DND-41 (cell line): ENCODE measurements at regions not wholly inside any gene's neighbourhood (a gene's known extent, or its start where the extent isn't known, plus 50 kb on each side); places are given as distances from the start of the nearest gene placed in this dataset.

ENCODE experiments used
- CTCF ChIP-seq: IDR thresholded peaks from 2 replicates; pipeline ENCODE4 v1.5.1; 2012; ENCODE audit warnings: borderline replicate concordance, low read length, moderate library complexity, mild to moderate bottlenecking; ENCODE audit not compliant: poor library complexity, severe bottlenecking; ENCODE audit errors: extremely low read depth
- EZH2 ChIP-seq: IDR thresholded peaks from 3 replicates; pipeline ENCODE4 v1.6.1; 2012; ENCODE audit warnings: borderline replicate concordance, low read depth, mild to moderate bottlenecking, moderate library complexity, low read length, inconsistent platforms; ENCODE audit not compliant: severe bottlenecking

GRCh38 chr6:145339089-145339488 lies 396.2 kb downstream of the EPM2A start:
- TF ChIP-seq CTCF (no peak), EZH2 (no peak)
